Psoas muscle (tissue), 7 donors: ENCODE measurements at regions not wholly inside any gene's neighbourhood (a gene's known extent, or its start where the extent isn't known, plus 50 kb on each side); places are given as distances from the start of the nearest gene placed in this dataset.

Source experiments
- ATAC-seq, 4 donors: fragments of 200-7000 bp; cut with Tn5 transposase; one replicate each; pipeline ENCODE4 v1.9.1; 2020; ENCODE audit warnings: moderate library complexity in 3 of 4, mild to moderate bottlenecking in 2 of 4
- DNase-seq, 2 donors: peaks; one replicate each; pipeline ENCODE4 v3.0.0-alpha.2; 2020
- H3K27ac ChIP-seq: fragments of 200-600 bp; one replicate; pipeline ENCODE4 v1.8.0; 2022
- H3K27me3 ChIP-seq, 3 donors: fragments of 200-600 bp in 1 of 3; one replicate each; pipeline versions ENCODE4 v1.6.1 to v1.8.0; 2013 to 2022; ENCODE audit warnings: low read length in 2 of 3, mild to moderate bottlenecking in 2 of 3, moderate library complexity in 1 of 3; ENCODE audit not compliant: insufficient read depth in 3 of 3
- H3K36me3 ChIP-seq, 2 donors: fragments of 200-600 bp in 1 of 2; one replicate each; pipeline versions ENCODE4 v1.6.1 to v1.8.0; 2013 to 2022; ENCODE audit warnings: low read depth in 1 of 2, mild to moderate bottlenecking in 1 of 2, moderate library complexity in 1 of 2; ENCODE audit not compliant: insufficient read depth in 1 of 2
- H3K4me1 ChIP-seq: fragments of 200-600 bp; one replicate; pipeline ENCODE4 v1.8.0; 2022
- H3K4me3 ChIP-seq: fragments of 200-600 bp; one replicate; pipeline ENCODE4 v1.8.0; 2022; ENCODE audit warnings: mild to moderate bottlenecking
- H3K9me3 ChIP-seq: fragments of 200-600 bp; one replicate; pipeline ENCODE4 v1.8.0; 2022
- CTCF ChIP-seq: fragments of 200-600 bp; IDR thresholded peaks from one replicate; pipeline ENCODE4 v1.8.0; 2022; ENCODE audit warnings: antibody characterized with exemption
- WGBS, 3 donors: extraction: QIAGEN DNeasy Blood & Tissue Kit; methylation state at CpG; one replicate each; pipeline versions ENCODE4 v1.1.6 to v1.1.7; 2013; 5-methylcytosine and 5-hydroxymethylcytosine counted together
- intact Hi-C, 2 donors: fragments of 100-400 bp; cut with DNase I; formaldehyde crosslinking; loops; one replicate each; pipeline versions ENCODE4 v1.11.0 to v1.14.2; 2022
- donor health status: healthy with polysubstance abuse.
- donor health status: DM: no; HTN: no; CAD: no; lungs with moderate emphysema.
- donor health status: Bipolar disorder and iron deficiency.
- donor health status: healthy.
- donor health status: DM: yes; HTN: yes; CAD: no.
- donor health status: DM: no; HTN: no; CAD: no.
- donor health status: DM: yes; HTN: yes; CAD: no.

GRCh38 chr1:234853906-234854644 is 244.1 kb upstream of the IRF2BP2 start:
- no peaks in the 10 kb centered on the region for H3K4me1 ChIP-seq
- no peak for DNase-seq
- H3K4me3 ChIP-seq, result no peak overlapping the region
- intact Hi-C loops, result no loop called here
- no peaks in the 10 kb centered on the region for H3K27me3 ChIP-seq
- no peak for ATAC-seq
- WGBS, 3 donors, result 79 to 88% (median 85%) methylated on average over 6 of the region's 6 CpGs
- H3K27ac ChIP-seq, result no peak overlapping the region
- no peaks in the 10 kb centered on the region for H3K9me3 ChIP-seq
- no peak for TF ChIP-seq CTCF
- H3K36me3 ChIP-seq, result no peaks in the 10 kb centered on the region

DNA sequence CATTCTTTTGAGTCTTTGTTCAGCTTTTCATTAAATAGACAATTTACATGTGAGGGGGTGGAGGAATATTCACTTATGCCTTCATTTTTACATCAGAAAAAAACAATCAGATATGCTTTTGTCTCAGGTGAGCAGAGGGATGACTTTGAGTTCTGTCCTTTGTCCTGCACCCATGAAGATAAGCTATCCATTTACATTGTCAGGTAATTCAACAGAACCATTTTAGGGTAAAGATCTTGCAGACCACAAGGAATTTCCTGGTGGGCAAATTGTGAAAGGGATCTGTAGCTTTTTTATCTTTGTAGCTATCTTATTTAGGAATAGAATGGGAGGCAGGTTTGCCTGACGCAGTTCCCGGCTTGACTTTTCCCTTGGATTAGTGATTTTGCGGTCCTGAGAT is 242.7 kb upstream of the IRF2BP2 start:
- Histone ChIP-seq H3K36me3 (no peaks in the 10 kb centered on the region), H3K4me1 (no peaks in the 10 kb centered on the region), H3K9me3 (no peaks in the 10 kb centered on the region), H3K4me3 (no peak overlapping the region), H3K27ac (no peak overlapping the region), H3K27me3 (no peaks in the 10 kb centered on the region)
- no peak for ATAC-seq
- no peak for TF ChIP-seq CTCF
- intact Hi-C loops, result no loop called here
- WGBS, 3 donors, result 97 to 98% (median 97%) methylated on average over 3 of the region's 3 CpGs
- no peak for DNase-seq

DNA sequence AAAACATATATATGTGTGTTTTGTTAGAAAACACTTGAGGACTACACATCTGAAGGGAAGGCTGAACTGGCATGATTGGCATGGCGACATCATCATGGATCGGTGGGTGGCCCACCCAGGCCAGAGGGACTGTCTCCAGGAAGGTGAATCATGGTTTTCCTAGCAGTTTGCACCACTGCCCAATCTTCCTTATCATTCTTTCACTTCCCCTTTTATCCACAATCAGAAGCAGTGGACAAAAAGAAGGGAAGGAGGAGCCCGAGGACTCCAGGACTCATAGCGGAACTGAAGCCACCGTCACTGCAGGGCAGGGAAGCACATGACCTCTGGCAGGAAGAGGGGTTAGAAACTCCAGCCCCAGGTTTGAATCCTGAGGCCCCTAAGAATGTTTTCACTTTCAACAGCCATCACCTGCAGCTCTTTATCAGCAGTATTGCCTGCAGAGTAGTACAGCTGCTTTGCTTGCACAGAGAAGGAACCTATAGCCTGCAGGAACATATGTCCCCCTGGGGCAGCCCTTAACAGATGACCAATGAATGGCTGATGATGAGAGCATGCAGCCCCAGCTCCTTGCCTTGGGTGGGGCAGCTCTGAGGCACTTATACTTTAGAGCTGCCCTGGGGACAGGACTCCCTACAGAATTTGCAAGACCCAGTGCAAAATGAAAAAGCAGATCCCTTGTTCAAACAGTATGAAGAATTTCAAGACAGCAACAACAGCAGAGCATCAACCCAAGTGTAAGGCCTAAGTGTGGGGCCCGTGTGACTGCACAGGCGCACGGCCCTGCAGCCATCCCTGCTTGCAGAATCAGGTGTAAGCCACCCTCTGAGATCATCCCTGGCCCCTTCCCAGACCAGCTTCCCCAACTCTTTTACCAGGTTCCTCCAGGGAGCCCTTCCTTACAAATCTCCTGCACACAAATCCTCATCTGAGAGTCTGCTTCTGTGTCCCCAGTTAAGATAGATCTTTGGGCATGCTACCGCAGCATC is 241.8 kb upstream of the IRF2BP2 start:
- no peak for DNase-seq
- Histone ChIP-seq H3K4me3 (no peak overlapping the region), H3K36me3 (no peaks in the 10 kb centered on the region), H3K9me3 (no peaks in the 10 kb centered on the region), H3K27me3 (no peaks in the 10 kb centered on the region), H3K27ac (no peak overlapping the region), H3K4me1 (no peaks in the 10 kb centered on the region)
- WGBS, 3 donors, result 78 to 82% (median 80%) methylated on average over 9 of the region's 9 CpGs
- intact Hi-C loops, result no loop called here
- no peak for TF ChIP-seq CTCF
- ATAC-seq, result no peak

DNA sequence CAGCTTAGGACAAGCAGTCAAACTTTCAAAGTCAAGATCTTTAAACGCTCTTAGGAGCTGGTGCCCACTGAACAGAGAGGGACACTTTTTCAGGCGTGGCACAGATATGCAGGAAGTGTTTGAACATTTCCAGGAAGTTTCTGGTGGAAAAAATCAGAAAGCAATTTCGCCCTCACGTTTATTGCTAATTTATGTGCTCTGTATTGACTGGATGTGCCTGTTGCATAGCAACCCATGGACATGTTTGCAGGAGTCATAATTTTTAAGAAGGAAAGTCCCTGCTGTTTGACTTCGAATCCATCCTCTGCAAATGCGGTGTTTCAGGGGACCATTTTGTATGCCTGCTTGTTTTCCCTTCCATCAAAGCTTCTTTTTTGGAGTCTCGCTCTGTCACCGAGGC is 239.9 kb upstream of the IRF2BP2 start:
- Histone ChIP-seq H3K4me1 (peaks cover 5% of the 10 kb centered on the region), H3K36me3 (no peaks in the 10 kb centered on the region), H3K9me3 (no peaks in the 10 kb centered on the region), H3K27me3 (no peaks in the 10 kb centered on the region), H3K4me3 (no peak overlapping the region), H3K27ac (no peak overlapping the region)
- TF ChIP-seq CTCF, result no peak
- intact Hi-C loops, result no loop called here
- DNase-seq (no peak), ATAC-seq (no peak)
- 71 to 81% (median 79%) methylated on average over 8 of the region's 8 CpGs for WGBS, 3 donors
